ENCODE measurements at regions not wholly inside any gene's neighbourhood (a gene's known extent, or its start where the extent isn't known, plus 50 kb on each side); places are given as distances from the start of the nearest gene placed in this dataset.

DNA sequence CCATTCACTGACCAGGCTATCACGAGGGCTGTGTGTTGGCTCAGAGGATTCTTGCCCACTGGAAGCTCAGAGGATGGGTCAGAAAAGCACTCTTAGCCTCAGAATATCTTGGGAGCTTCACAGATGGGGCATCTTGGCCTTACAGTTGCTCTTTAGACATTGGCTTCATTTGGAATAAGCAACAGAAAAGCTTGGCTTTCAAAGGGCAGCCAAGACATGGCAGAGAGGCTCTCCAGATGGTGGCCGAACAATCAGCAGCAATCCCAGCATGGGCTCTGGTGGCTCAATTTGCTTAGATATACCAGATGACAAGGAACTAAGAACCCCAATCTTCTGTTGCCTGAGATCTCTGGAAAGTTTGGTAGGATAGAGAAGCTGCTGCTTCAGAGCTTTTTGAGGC lies 446.2 kb downstream of the ADRA2A start:
- no peak for FAIRE-seq

DNA sequence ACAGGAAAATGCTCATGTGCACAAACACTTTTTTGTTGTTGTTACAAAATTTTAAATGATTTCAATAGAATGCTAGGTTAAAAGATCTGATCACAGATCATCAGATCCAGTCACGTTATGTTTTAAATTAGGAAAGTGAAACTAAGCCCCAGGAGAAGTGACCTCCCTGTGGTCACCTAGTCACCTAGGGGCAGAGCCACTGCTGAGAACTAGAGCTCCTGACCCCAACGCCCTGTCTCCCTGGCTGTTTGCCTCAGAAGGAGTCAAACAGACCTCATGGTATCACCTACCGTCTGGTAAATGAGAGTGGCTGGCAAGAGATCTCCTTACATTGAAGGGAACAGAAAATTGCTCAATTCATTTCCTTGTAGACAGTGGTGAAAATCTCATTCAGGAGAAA lies 447.3 kb downstream of the ADRA2A start:
- no peak for FAIRE-seq

DNA sequence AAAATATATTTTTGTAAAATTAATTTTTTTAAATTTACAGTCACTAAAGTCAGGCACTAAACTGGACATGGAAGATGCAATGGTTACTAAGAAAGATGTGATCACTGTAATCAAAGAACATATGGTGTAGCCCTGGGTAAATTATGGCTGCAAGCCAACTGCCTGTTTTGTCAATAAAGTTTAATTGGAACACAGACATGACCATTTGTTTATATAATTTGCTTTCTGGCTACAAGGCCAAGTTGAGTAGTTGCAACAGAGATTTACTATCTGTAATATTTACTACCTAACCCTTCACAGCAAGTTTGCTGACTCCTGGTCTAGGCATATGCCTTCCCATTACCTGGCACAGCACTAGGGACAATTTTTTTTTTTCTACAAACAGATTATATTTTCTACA lies 448.9 kb downstream of the ADRA2A start:
- no peak for FAIRE-seq

DNA sequence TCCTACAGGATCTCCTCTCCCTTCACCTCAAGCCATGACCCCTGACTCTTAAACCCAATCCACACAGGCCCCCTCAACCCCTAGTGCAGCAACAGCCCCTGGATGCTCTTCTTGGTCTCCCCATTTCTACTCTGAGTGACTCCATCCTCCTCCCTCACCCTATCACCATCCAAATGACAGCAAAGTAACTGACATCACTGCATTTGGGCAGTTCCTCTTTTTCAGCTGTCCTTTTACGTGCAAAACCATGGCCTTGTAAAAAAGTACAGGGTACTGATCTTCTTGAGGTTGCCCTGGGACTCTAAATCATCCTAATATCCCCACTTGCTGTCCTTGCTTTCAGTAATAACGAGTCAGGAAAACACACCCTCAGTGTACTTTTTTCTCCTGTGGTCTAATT lies 454.9 kb downstream of the ADRA2A start:
- no peak for FAIRE-seq

DNA sequence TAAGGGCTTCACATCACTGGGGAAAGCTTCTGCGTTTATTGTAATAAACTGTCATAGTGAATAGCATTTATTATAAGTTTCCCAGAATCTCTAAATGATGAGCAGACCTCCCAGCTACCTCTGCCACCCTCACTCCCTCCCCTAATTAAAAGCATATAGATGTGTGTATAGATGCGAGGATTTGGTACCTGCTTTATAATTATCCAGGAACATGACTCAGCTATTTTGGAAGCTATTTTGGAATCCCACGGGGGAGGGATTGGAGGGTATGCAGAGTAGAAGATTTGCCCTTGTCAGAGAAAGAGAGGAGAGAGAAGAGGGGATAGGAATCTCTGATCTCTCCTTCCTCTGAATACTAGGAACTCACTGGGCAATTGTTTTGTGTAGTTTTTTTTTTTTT lies 455.3 kb downstream of the ADRA2A start:
- no peak for FAIRE-seq

DNA sequence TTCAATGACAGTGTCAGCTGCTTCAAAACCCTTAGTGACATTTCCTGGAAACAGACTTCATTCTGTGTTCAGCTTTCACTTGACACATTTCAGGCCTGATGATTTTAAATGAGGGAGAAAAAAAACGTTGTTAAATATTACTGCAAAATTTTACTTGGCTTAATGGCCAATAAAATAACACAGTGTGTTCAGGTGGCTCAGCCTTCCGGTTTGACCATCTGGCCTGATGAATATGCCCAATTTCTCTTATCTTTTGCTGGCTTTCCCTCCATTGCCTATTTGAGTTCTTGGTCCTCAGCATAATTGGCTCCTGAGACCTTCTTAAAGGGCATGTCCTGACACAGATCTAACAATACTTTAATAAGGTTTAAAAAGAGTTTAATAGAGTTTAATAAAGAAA lies 462.4 kb downstream of the ADRA2A start:
- no peak for FAIRE-seq

DNA sequence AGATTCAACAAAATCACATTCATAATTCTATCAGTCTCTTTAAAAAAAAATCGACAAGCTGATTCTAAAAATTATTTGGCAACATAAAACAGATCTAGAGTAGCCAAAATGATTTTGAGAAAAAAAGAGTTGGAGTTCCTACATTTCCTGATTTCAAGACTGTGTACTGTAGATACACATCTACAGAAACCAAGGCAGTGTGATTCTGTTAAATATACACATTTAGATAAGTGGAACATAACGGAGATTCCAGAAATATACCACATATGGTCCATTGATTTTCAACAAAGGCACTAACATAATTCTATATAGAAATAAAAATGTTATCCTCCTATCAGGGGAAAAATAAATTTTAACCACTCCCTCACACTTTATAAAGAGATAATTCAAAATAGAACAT lies 467.0 kb downstream of the ADRA2A start:
- no peak for FAIRE-seq

DNA sequence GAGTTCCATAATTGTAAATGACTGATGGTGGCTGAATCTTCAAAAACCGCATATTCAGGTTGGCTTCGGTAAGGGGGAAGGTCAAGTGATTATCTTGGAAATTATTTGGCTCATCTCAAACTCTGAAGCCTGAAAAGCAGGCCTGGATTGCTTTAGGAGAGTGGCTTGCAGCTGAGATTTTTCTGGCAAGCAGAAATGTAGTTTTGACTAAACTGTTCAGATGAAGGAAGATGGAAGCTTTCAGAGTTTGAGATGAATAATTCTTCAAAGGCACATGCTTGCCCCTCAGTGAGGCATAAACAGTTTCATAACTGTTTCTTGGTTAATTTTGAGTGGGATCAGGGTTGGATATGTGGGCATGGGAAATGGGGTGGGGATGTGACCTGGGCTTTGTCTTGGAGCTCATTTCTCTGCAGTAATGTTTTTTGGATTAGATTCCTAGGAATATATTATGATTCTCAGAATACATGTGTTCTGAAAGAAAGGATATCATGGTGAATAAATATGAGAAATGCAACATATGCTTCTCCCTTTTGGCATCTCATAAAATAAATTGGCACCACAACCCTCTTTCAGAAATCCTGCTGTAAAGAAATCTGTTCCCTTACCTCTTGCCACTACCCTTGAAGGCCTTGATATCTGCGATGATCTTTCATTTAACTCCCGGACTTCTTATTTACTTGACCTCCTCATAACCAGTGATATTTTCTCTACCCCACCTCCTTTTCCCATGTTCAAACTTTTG lies 469.2 kb downstream of the ADRA2A start:
- no peak for FAIRE-seq

DNA sequence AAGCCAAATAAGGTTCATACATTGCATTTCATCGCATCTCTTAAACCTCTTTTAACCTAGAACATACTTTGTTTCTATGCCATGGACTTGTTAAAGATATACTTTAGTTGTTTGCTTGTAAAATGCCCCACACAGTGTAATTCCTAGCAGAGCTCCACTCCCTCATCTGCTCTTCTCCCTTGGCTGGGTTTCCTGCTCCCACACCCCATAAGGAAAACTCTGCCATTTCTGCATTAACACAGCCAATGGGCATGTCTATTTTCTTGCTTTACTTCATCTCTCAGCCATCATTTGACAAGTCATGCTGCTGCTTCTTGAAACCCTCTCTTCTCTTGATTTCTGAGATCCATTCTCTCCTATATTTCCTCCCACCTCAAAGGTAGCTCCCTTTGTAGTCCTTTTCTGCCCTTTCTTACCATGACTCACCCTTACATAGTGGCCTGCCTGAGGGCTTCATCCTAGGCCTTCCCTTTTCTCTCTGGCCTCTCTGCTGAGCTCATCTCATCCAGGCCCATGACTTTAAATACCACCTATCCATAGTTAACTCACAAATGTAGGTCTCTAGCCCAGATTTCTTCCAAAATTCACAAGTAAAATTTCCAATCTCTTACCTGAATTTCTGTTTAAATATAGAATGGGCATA lies 471.4 kb downstream of the ADRA2A start:
- no peak for FAIRE-seq

DNA sequence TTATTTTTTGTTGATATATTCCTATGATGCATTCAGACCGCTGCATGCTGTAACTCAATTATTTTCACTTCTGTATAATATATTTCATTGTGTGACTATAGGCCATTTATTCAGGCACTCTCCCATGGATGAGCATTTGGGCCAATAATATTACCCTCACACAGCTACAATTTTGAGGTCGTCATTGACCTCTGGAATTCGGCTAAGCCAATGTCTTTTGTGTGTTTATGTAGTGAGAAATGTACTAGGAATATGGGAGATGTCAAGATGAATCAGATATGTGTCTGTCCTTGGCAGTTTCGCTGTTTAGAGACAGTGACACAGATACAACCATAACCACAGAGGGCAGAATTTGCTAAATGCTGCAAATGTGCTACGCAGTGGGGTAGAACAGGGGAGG lies 474.2 kb downstream of the ADRA2A start:
- no peak for FAIRE-seq

DNA sequence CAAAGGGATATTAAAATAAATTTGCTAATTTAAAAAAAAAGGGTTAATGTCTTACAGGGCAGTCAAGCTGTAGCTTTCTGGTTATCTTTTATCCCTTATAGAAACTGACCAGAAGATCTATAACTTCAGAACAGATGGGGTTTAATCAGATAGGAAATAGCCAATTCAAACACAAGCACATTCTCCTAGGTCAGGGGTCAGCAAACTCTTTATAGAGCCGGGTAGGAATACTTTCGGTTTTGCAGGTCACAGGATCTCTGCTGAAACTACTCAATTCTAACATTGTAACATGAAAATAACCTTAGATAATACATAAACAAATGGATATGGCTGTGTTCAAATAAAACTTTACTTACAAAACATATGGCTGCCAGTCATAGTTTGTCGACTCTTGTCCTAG lies 479.8 kb downstream of the ADRA2A start:
- FAIRE-seq, result no peak

DNA sequence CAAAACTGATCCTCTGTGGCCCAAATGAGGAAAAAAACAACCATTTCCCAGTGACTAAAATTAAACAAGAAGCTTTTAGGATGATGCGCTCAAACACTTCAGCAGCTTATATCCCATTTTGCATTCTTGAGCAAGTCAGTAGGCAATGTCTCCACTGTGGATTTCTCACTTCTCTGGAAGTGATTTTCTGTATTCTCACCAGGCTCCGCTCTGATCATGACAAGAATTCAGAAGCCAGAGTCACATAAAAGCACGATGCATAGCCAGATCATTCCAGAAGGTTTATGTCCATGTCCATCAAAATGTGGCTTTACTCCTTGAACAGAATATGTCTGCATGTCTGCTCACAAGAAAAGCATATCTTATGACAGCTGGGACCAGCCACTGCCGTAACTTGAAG lies 481.4 kb downstream of the ADRA2A start:
- no peak for FAIRE-seq

DNA sequence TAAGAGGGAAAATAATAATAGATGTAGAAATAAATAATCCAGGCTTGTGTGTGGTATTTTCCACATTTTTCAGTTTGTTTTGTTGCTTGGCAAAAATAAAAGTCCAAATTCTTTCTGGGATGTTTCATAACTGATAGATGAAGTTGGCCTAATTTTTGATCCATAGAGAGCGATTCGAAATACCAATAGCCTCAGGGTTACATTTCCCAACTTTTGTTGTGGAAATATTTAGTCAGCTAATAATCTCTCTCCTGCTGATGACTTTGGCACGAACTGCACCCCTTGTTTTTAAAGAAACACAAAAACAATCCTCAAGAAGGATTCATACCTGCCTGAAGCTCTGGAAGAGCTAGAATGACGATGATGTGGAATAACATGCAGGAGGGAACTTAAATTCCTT lies 483.2 kb downstream of the ADRA2A start:
- peak; percentile 76 for FAIRE-seq

DNA sequence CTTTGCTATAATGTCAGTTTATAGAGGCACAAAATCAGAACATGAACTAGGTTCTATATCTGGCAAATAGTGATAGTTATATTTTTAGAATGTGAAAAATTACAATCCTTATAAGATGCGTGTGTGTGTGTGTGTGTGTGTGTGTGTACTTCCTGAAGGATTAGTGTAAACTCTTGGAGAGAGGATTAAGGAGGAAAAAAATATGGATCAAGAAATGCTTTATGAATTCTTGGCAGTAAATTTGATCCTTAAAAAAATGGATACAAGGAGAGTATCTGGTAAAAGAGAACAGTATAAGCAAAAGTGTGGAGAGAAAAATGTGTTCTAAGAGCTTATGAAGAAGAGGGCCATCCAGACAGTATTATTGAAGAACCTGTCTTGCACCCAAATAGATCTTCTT lies 484.3 kb downstream of the ADRA2A start:
- no peak for FAIRE-seq

DNA sequence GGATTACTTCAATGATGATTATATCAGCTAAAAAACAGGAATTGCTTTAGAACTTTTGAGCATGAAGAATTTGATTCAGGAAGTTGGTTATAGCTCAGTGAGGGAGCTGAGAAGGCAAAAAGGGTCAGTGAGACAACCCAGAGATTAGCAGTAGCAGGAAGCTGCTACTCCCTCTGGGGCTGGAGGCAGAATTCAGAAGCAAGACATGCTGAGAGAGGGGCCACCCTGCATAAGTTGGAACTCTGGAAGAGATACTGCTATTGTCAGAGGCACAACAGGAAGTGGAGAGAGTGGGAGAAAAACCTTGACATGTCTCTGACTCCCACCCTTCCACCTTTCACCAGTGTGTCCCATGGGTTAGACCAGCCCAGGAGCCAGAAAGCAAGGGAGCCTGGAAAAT lies 488.7 kb downstream of the ADRA2A start:
- no peak for FAIRE-seq

DNA sequence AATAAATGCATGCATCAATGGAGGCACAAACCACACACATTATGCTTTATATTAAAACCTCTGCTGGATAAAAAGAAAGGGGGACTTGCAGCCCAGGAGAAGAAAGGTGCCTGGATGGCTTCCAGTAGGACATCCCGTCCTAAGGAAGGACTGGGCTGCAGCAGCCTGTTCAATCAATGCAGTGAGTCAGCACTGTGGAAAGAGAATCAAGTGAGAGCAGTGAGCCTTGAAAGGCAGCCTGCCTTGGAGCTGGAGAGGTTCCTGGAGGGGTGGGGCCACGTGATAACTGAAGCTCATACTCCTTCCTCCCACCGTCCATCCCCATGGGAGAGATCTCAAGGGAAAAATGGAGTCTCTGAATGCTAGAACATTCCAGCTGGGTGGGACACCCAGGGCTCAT lies 501.2 kb downstream of the ADRA2A start:
- FAIRE-seq, result no peak

DNA sequence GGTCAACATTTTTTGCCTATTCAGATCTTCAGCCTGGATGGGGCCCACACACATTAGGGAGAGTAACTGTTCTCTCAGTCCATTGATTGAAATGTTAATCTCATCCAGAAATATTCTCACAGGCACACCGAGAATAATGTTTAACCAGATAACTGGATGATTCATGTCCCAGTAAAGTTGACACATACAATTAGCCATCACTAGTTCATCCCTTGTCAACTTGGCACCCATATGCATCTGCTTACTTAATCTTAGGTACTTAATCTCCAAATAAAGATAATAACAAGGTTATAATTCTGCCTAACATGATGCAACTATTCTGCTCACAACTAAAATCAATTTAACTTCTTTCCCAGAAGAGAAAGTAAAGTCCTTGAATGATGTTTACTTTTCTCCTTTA lies 502.6 kb downstream of the ADRA2A start:
- FAIRE-seq, result no peak

DNA sequence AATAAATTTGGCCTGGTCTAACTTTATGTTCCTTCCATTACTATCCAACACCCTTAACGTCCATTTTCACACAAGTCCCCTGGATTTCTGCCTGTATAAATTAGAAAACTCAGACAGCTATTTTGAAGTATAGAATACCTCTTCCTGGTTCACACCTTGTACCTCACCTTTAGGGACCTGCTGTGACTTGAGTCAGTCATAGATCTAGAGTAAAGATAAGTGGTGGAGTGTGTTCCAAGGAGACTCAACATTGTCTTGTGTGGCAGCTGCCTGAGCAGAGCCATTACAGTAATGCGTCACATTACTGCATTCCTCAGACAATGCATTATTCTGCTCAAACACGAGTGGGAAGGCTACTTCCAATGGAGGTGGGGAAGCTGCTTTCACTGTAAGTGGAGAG lies 513.9 kb downstream of the ADRA2A start:
- no peak for FAIRE-seq

DNA sequence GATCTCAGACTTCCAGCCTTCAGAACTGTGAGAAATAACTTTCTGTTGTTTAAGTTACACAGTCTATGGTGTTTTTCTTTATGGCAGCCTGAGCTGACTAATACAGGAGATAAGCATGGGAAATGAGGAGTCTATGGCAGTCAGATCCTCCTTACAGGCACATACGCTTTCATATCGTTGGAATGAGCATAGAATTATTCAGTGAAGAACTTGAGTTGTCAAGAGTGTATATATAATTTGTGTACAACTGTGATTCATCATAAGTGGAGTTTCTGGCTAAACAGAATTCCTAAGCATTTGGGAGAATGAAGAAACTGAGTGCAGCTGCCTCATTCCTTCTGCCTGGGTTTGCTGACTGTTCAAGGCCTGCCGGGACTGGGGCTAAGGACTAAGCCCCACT lies 516.7 kb downstream of the ADRA2A start:
- no peak for FAIRE-seq

DNA sequence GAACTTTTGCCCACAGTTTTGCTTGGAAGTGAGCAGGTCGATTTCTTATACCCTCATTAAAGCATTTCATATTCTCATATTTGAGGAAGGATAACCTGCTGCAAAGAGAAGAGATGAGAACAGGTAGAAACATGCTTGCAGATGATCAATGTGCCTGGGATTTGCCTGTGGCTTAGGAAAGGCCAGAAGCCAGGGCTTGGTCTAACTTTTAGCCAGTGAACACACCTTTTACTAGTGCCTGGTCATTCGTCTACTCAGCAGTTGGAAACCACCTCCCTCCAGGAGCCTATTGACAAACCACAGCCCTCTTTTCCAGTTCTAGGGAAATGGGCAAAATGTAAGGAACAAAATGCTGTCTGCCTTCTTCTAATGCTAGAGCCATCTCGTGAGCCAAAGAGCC lies 518.3 kb downstream of the ADRA2A start:
- FAIRE-seq, result no peak

DNA sequence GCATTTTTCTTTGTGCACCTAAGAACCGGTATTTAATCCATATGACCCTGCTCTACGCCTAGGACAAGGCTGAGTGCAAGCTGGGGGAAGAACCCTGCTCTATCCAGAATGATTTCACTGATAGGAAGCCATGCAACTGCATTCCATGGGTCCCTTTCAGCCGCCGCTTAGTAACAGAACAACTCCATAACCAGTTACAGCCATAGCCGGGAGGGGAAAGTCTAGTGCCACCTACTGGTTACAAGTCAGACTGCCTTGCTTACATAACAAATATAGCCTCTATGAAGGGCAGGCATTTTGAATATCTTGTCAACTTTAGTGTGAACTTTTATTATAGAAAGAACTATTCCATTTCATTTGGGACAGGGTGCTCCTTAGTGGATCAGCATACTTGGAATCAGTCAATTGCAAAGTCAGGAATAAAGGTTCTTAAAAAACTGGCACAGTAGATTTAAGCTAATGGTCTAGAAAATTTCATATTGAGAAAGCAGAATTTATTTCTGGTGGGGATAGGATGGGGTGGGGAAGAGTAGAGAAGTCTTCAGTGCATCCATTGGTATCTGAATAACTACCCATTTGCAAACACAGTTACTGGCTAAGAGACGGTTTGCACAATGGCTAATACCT lies 521.7 kb downstream of the ADRA2A start:
- FAIRE-seq, result peak; percentile 68

DNA sequence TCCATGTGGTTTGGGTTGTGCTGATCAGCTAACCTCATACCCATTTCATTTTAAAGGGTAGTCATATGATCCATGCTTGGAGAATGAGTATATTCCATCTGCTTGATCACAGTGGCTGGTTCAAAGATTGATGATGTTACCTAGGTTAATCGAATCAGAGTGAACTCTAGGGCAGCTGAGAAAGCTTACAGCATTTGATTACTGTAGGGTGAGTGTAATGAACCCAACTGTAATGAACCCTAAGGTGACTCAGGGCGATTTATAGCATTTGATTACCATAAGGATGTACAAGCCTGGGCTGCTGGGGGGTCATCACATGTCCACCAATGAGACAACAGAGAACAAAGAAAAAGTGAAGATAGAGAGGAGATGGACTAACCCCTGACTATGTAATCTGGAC lies 523.1 kb downstream of the ADRA2A start:
- no peak for FAIRE-seq

DNA sequence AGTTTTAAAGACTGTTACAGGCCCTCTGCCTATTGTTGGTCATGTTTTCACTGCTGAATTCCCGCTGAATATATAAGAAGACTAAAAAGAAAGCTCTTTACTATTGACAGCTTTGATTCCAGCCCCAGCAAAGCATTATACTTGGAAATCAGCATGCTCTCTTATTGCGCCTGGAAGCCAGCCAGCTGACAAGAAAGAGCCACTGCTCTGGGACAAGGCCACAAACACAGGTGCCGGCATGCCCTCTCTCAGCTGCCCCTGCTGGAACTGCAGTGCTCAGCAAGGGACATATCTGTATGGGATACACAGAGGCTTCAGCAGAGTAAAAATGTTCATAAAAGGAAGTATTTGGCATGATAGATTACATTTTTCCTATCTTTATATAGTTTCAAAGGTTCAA lies 523.9 kb downstream of the ADRA2A start:
- no peak for FAIRE-seq

DNA sequence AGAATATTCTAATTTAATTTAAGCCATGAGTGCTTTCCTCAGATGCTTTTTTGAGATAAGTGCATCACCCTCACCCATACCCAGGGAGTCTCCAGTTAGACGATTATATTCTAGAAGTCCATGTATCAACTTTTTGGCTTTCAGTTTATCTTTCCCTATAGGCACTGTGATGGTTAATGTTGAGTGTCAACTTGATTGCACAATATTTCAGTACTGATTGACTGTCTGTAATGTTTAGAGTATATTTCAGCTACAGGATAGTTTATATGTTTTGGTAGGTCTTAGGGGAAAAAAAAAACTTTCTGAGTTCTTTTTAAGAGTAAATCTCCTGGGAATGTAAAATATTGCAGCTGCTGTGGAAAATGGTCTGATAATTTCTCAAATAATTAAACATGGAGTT lies 535.4 kb downstream of the ADRA2A start:
- no peak for FAIRE-seq

DNA sequence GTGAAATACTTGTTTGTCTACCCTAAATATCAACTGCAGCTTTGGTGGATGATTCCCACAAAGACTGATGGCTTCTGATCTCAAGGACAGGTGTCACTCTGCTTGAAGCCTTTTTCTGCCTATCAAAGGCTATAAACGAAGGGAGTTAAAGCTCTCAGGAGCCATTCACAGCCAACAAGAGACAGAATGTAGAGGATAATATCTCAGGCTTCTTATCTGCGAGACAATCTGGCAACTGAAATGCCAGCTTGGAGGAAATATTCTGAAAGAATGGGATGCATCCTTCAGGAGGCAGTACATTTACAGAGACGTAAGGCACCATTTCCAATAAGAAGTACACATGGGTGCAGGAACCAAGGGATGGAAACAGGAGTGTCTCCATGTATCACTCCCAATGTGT lies 549.4 kb downstream of the GPAM start:
- FAIRE-seq, result no peak

Measured in endometrium (tissue), 2 donors.